CD4-positive, alpha-beta memory T cell (primary cell): ENCODE measurements at regions not wholly inside any gene's neighbourhood (a gene's known extent, or its start where the extent isn't known, plus 50 kb on each side); places are given as distances from the start of the nearest gene placed in this dataset.

ENCODE experiments used
- CTCF ChIA-PET: fragments of 350-600 bp; sonication (Branson Sonifier 250); formaldehyde crosslinking; loops from one replicate; lab custom pipeline; 2021; ENCODE audit warnings: inconsistent platforms; ENCODE audit not compliant: partially characterized antibody; lab: Charles Lee
- POLR2A ChIA-PET: fragments of 350-600 bp; sonication (Branson Sonifier 250); formaldehyde crosslinking; loops from one replicate; lab custom pipeline; 2021; ENCODE audit not compliant: partially characterized antibody; lab: Charles Lee
- DNase-seq, 5 donors: peaks; one replicate each; pipeline versions ENCODE4 v3.0.0 to v3.0.0-alpha.2; 2020 to 2022; ENCODE audit warnings: mixed read lengths in 1 of 5
- H3K27ac ChIP-seq: one replicate; pipeline ENCODE4 v1.7.0; 2013; ENCODE audit warnings: low read depth, low read length
- H3K27me3 ChIP-seq: 2 replicates; pipeline ENCODE4 v1.7.0; 2013; ENCODE audit warnings: mild to moderate bottlenecking, low read length, moderate library complexity; ENCODE audit not compliant: insufficient read depth
- H3K36me3 ChIP-seq: 2 replicates; pipeline ENCODE4 v1.7.0; 2013; ENCODE audit warnings: mild to moderate bottlenecking, low read length, moderate library complexity; ENCODE audit not compliant: insufficient read depth
- H3K4me1 ChIP-seq: 2 replicates; pipeline ENCODE4 v1.7.0; 2013; ENCODE audit warnings: mild to moderate bottlenecking, low read length, moderate library complexity; ENCODE audit not compliant: insufficient read depth
- H3K4me3 ChIP-seq, 2 donors: one replicate each; pipeline ENCODE4 v1.7.0; 2013; ENCODE audit warnings: low read length in 2 of 2, mild to moderate bottlenecking in 1 of 2
- H3K9me3 ChIP-seq, 2 donors: one replicate each; pipeline ENCODE4 v1.7.0; 2013; ENCODE audit warnings: low read length in 2 of 2, control low read depth in 1 of 2; ENCODE audit not compliant: control insufficient read depth in 1 of 2
- H3K27ac Mint-ChIP-seq, 7 donors: one replicate each; pipeline ENCODE4 v1.8.0; 2020 to 2021; ENCODE audit warnings: mixed read lengths in 7 of 7, mild to moderate bottlenecking in 6 of 7, inconsistent platforms in 3 of 7, moderate library complexity in 3 of 7
- H3K27me3 Mint-ChIP-seq, 2 donors: one replicate each; pipeline ENCODE4 v1.8.0; 2020 to 2021; ENCODE audit warnings: mixed read lengths in 2 of 2
- H3K36me3 Mint-ChIP-seq, 2 donors: one replicate each; pipeline ENCODE4 v1.8.0; 2020 to 2021; ENCODE audit warnings: mixed read lengths in 2 of 2, inconsistent platforms in 1 of 2, mild to moderate bottlenecking in 1 of 2
- H3K4me1 Mint-ChIP-seq, 4 donors: one replicate each; pipeline ENCODE4 v1.8.0; 2020 to 2021; ENCODE audit warnings: mixed read lengths in 4 of 4, mild to moderate bottlenecking in 1 of 4
- H3K4me3 Mint-ChIP-seq, 8 donors: one replicate each; pipeline ENCODE4 v1.8.0; 2020 to 2021; ENCODE audit warnings: mixed read lengths in 8 of 8, mild to moderate bottlenecking in 7 of 8, moderate library complexity in 6 of 8, inconsistent platforms in 3 of 8
- H3K9me3 Mint-ChIP-seq, 8 donors: one replicate each; pipeline ENCODE4 v1.8.0; 2020 to 2021; ENCODE audit warnings: mixed read lengths in 8 of 8, mild to moderate bottlenecking in 5 of 8, inconsistent platforms in 3 of 8, moderate library complexity in 1 of 8
- intact Hi-C: fragments of 100-400 bp; cut with micrococcal nuclease; formaldehyde crosslinking; loops from one replicate; pipeline ENCODE4 v1.15.1; 2023

DNA sequence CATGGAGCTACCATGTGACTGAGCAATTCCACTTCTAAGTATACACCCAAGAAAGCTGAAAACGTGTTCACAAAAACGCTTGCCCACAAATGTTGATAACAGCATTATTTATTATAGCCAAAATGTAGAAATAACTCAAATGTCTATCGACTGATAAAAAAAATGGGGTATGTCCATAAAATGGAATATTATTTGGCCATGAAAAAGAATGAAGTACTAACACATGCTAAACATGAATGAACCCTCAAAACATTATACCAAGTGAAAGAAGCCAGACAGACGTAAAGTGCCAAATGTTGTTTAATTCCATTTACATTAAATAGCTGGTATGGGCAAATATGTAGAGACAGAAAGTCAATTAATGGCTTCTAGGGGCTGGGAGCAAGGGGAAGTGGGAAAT lies 184.9 kb upstream of the IRX2 start:
- ChIA-PET POLR2A (no interaction called here), CTCF (no interaction called here)
- no peaks in the 10 kb centered on the region for H3K4me1 ChIP-seq
- H3K9me3 ChIP-seq: no peaks in the 10 kb centered on the region
- no peak overlapping the region for H3K27ac ChIP-seq
- Mint-ChIP-seq H3K27ac (no peak overlapping the region), H3K36me3 (no peaks in the 10 kb centered on the region), H3K4me3 (no peak overlapping the region), H3K4me1 (no peaks in the 10 kb centered on the region), H3K27me3 (no peaks in the 10 kb centered on the region), H3K9me3 (peaks cover 0 to 23% (median 15%) of the 10 kb centered on the region in 8 donors)
- intact Hi-C loops: no loop called here
- DNase-seq: no peak
- no peak overlapping the region for H3K4me3 ChIP-seq
- H3K27me3 ChIP-seq: no peaks in the 10 kb centered on the region
- H3K36me3 ChIP-seq: no peaks in the 10 kb centered on the region

DNA sequence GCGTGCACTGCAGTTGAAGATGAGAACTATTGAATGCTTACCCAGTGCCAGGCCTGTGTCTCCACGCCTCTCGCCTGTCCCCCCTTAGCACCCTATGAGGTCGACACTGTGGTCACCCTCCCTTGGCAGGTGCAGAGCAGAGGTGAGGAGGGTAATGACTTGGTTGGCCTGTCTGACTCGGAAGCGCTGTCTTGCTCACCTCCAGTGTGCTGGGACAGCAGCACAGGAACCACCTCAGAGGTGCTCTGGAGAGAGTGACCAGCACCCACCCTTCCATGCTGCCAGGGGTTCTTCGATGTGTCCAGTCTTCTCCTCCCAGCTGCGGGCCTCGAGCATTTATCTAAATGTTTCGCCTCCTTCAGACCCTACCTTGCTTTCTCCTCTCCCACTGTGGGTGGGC lies 178.3 kb upstream of the IRX2 start:
- POLR2A ChIA-PET: no interaction called here
- no peak overlapping the region for H3K27ac ChIP-seq
- intact Hi-C loops: no loop called here
- no peak for DNase-seq
- CTCF ChIA-PET: no interaction called here
- Mint-ChIP-seq H3K27me3 (peaks cover 0 to 2% of the 10 kb centered on the region in 2 donors), H3K4me3 (no peak overlapping the region), H3K4me1 (no peaks in the 10 kb centered on the region), H3K27ac (no peak overlapping the region), H3K36me3 (no peaks in the 10 kb centered on the region), H3K9me3 (peaks cover 2 to 16% (median 9%) of the 10 kb centered on the region in 8 donors)
- H3K4me3 ChIP-seq: no peak overlapping the region
- H3K4me1 ChIP-seq: no peaks in the 10 kb centered on the region
- H3K36me3 ChIP-seq: no peaks in the 10 kb centered on the region
- H3K27me3 ChIP-seq: no peaks in the 10 kb centered on the region
- no peaks in the 10 kb centered on the region for H3K9me3 ChIP-seq

DNA sequence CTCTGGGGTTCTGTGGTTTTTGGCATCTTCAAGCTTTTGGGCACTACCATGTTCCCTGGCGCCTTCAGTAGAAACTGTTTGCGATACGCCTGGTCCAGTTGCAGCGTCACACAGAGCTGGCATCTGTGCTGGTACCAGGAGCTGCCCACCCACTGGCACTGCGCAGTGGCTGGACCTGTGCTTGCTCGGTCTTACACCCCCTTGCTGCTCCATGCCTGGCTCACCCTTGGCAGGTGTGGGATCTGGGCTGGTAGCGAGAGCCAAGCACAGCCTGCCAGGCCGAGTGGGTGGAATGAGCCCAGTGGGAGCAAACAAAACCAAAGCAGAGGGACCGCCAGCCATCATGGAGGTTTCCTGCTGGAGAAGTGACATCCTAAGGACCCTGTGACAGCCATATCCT lies 170.2 kb upstream of the IRX2 start:
- DNase-seq: no peak
- Histone ChIP-seq H3K27ac (no peak overlapping the region), H3K27me3 (no peaks in the 10 kb centered on the region), H3K4me1 (no peaks in the 10 kb centered on the region), H3K9me3 (no peaks in the 10 kb centered on the region), H3K36me3 (no peaks in the 10 kb centered on the region), H3K4me3 (no peak overlapping the region)
- no peaks in the 10 kb centered on the region for H3K36me3 Mint-ChIP-seq
- no peak overlapping the region for H3K27ac Mint-ChIP-seq
- CTCF ChIA-PET: no interaction called here
- POLR2A ChIA-PET: no interaction called here
- H3K27me3 Mint-ChIP-seq: no peaks in the 10 kb centered on the region
- peaks cover 0 to 11% (median 5%) of the 10 kb centered on the region in 8 donors for H3K9me3 Mint-ChIP-seq
- intact Hi-C loops: no loop called here
- H3K4me1 Mint-ChIP-seq: no peaks in the 10 kb centered on the region
- no peak overlapping the region for H3K4me3 Mint-ChIP-seq

DNA sequence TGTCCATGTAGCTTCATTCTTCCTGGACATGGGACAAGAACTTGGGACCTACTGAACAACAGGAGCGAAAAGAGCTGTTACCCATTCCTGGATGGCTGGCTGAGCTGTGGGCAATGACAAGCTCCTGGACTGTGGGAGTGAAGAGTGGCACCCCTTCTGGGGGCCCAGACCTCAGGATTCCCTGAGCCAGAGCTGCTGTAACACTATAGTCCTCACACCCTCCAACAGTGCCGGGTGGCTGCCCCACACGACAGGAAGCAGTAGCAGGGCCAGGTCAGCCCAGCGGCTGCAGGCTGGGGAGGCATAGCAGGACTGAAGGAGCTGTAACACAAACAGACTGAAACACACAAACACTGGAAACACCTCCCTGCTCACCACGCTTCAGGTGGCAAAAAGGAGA lies 169.7 kb upstream of the IRX2 start:
- ChIA-PET CTCF (no interaction called here), POLR2A (no interaction called here)
- H3K27me3 Mint-ChIP-seq: no peaks in the 10 kb centered on the region
- H3K4me1 Mint-ChIP-seq: no peaks in the 10 kb centered on the region
- DNase-seq: no peak
- H3K4me1 ChIP-seq: no peaks in the 10 kb centered on the region
- no peaks in the 10 kb centered on the region for H3K36me3 Mint-ChIP-seq
- no peaks in the 10 kb centered on the region for H3K9me3 ChIP-seq
- H3K4me3 Mint-ChIP-seq: no peak overlapping the region
- H3K36me3 ChIP-seq: no peaks in the 10 kb centered on the region
- H3K27me3 ChIP-seq: no peaks in the 10 kb centered on the region
- intact Hi-C loops: no loop called here
- no peak overlapping the region for H3K27ac ChIP-seq
- no peak overlapping the region for H3K27ac Mint-ChIP-seq
- peaks cover 0 to 12% (median 5%) of the 10 kb centered on the region in 8 donors for H3K9me3 Mint-ChIP-seq
- no peak overlapping the region for H3K4me3 ChIP-seq

DNA sequence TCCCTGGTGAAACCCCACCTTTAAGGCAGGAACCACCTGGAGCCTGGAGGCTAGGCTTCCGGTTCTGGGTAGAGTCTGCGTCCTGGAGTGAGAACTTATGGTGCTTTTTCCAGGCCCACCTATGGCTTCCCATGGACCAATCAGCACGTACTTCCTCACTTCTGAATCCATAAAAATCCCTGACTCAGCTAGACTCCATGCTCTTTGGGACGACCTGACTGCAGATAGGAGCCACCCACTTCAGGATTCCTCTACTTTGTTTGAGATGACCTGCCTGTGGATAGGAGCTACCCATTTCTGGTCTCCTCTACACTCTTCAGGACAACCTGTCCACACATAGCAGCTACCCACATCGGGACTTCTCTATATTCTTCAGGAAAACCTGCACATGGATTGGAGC lies 168.8 kb upstream of the IRX2 start:
- H3K27me3 ChIP-seq: no peaks in the 10 kb centered on the region
- no peak for DNase-seq
- ChIA-PET POLR2A (no interaction called here), CTCF (no interaction called here)
- intact Hi-C loops: no loop called here
- H3K27me3 Mint-ChIP-seq: no peaks in the 10 kb centered on the region
- H3K36me3 ChIP-seq: no peaks in the 10 kb centered on the region
- H3K4me1 Mint-ChIP-seq: no peaks in the 10 kb centered on the region
- no peak overlapping the region for H3K4me3 Mint-ChIP-seq
- H3K27ac ChIP-seq: no peak overlapping the region
- peaks cover 0 to 12% (median 5%) of the 10 kb centered on the region in 8 donors for H3K9me3 Mint-ChIP-seq
- H3K36me3 Mint-ChIP-seq: no peaks in the 10 kb centered on the region
- H3K4me3 ChIP-seq: no peak overlapping the region
- no peaks in the 10 kb centered on the region for H3K9me3 ChIP-seq
- H3K27ac Mint-ChIP-seq: no peak overlapping the region
- no peaks in the 10 kb centered on the region for H3K4me1 ChIP-seq

DNA sequence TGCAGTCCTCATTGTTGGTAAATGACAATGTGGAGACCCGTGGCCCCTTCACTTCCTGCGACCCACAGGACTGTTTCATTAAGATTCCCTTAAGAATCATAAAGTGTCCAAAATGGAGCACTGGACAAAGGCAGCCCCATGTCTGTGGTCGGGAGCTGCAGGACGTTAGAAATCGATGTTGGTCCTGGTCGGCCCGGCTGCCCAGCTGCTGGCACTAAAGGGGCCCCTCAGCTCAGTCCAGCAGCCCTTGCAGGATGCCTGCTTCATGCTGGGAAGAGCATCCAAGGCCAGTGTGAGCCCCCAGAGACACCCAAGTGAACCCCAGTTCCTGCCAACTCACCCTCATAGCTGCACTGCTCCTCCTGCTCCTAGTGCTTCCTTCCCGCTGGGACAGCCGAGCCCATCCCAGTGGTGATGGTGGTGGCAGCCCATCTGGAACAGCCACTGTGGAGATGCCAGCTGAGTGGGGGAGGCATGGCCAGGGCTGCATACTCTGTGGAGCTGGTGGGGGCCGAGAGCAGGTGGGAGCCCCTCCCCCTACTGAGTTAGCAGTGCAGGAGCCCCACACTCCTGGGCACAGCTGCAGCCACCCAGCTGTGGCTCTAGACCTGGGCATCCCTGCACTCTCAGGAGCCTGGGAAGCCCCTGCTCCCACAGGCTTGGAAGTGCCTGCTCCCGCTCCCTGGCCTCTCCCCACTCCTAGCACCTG lies 168.0 kb upstream of the IRX2 start:
- no peak overlapping the region for H3K4me3 Mint-ChIP-seq
- no peaks in the 10 kb centered on the region for H3K4me1 Mint-ChIP-seq
- no peaks in the 10 kb centered on the region for H3K27me3 ChIP-seq

DNA sequence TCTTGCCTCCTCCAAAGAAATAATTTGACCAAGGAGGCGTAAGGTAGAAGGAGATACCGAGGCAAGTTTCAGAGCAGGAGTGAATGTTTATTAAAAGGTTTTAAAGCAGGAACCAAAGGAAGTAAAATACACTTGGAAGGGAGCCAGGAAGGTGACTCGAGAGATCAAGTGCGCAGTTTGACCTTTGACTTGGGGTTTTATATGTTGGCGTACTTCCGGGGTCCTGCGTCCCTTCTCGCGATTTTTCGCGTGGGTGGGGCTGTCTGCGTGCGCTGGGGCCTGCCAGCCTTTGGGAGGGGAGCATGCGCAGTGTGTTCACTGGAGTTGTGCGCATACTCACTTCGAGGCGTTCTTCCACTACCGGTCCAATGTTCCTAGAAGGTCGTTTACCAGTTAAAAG lies 166.0 kb upstream of the IRX2 start:
- Mint-ChIP-seq H3K9me3 (peaks cover 2 to 10% (median 5%) of the 10 kb centered on the region in 8 donors), H3K27me3 (no peaks in the 10 kb centered on the region)

More for the DNA sequence above, 168.0 kb upstream of the IRX2 start:
- intact Hi-C loops: no loop called here
- H3K27me3 Mint-ChIP-seq: no peaks in the 10 kb centered on the region
- CTCF ChIA-PET: no interaction called here
- Histone ChIP-seq H3K9me3 (no peaks in the 10 kb centered on the region), H3K36me3 (no peaks in the 10 kb centered on the region), H3K4me3 (no peak overlapping the region), H3K4me1 (no peaks in the 10 kb centered on the region), H3K27ac (no peak overlapping the region)
- DNase-seq: no peak
- no peak overlapping the region for H3K27ac Mint-ChIP-seq
- POLR2A ChIA-PET: no interaction called here
- H3K9me3 Mint-ChIP-seq: peaks cover 0 to 12% (median 5%) of the 10 kb centered on the region in 8 donors
- H3K36me3 Mint-ChIP-seq: no peaks in the 10 kb centered on the region

More for the DNA sequence above, 166.0 kb upstream of the IRX2 start:
- H3K27me3 ChIP-seq: no peaks in the 10 kb centered on the region
- no peaks in the 10 kb centered on the region for H3K4me1 ChIP-seq
- H3K4me3 ChIP-seq: no peak overlapping the region
- DNase-seq: no peak
- no peak overlapping the region for H3K27ac ChIP-seq
- no peaks in the 10 kb centered on the region for H3K9me3 ChIP-seq
- intact Hi-C loops: no loop called here
- H3K36me3 ChIP-seq: no peaks in the 10 kb centered on the region
- CTCF ChIA-PET: no interaction called here
- POLR2A ChIA-PET: no interaction called here
- no peak overlapping the region for H3K27ac Mint-ChIP-seq
- no peaks in the 10 kb centered on the region for H3K36me3 Mint-ChIP-seq
- H3K4me1 Mint-ChIP-seq: no peaks in the 10 kb centered on the region
- no peak overlapping the region for H3K4me3 Mint-ChIP-seq
